NCI-H2107 (cell line): ENCODE measurements at regions not wholly inside any gene's neighbourhood (a gene's known extent, or its start where the extent isn't known, plus 50 kb on each side); places are given as distances from the start of the nearest gene placed in this dataset.
A peak's percentile ranks its signal among the peaks of the same experiment; 100 is the strongest.
"Not testable (repeated sequence)": the region's sequence is repeated elsewhere in the genome, so short reads cannot be mapped to it uniquely, and the experiment has no call there.

Source experiments
- DNase-seq: peaks from one replicate; lab custom pipeline; 2025; lab: John Stamatoyannopoulos, UW

DNA sequence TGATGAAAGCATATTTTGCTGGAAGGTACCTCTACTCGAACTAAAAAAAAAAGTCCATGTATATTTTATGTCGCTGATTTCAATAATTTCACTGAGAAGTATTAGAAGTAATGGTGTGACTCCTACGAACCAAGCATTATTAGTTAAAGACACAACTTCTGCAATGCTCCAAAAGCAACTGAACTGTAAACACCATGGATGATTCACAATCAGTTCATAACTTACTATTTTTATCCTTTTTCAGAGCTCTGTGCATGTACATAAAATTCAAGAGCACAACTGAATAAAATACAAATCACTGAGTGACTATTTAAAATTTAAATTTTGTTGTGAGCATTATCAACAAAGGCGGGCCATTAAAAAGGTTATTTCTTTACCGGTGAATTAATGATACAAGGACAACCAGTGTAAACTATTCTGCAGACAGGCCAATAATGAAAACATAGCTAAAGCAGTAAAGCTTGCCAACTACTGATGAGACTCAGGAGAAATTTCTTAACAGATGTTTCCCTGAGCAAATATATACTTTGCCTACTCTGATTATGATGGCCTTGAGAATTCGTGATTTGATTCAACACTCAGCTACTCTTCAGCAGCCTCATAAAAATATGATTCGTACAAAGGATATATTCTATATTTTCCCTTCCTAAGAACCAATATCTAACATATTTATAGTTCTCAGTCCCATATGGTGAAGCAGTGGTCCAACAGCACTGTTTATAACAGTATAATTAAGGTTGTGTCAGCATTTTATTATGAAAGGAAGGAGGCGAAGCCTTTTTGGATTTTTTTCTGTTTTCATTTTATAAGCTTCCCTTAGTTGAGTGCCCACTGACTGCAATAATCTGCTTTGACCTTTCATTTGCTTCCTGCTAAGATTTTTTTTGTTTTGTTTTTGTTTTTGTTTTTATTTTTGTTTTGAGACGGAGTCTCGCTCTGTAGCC is 62.8 kb upstream of the NEIL3 start:
- DNase-seq, result no peak

DNA sequence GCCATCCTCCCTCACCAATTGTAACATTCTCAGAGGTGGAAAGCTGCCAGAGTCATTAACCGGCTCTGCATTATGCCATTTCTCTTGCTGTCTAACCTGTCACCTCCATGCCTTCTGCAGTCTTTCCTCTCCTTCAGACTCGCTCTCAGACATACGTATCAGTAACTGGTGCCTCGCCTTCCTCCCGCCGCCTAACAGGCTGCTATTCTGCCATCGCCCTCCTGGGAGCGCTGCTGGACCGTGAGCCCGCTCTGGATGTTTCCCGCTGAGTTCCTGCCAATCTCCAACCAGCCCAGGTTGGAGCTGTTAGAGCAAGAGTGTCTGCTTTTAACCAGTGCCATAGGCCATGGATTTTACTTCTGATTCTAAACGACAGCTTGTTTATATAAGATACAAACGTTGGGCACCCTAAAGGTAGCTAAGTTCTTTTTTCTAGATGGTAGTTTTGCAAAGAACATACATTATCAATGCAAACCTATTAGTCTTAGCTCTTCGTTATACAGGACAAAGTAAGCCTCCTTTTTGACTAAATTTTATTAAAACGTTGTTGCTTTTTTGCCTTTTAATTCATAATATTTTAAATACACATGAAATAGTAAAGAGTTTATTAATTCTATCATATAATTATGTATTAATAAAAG is 59.5 kb upstream of the NEIL3 start:
- DNase-seq, result no peak

DNA sequence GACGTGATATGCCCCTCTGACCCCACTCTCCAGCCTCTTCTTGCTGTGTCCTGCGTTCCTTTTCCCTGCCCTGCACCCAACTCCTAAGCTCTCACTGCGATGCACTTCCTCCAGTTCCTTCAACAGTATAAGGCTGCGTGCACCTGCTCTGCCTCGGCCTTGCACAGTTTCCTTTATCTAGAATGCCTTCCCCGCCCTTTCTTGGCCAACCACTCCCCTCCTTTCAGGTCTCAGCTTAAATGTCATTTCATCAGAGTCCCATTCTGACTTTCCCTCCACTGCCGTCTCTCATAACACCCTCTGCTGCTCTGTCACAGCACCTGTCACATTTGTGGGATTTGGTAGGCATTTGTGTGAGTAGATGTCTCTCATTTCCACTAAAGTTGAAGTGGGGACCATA is 58.4 kb upstream of the NEIL3 start:
- peak; percentile 2 for DNase-seq

DNA sequence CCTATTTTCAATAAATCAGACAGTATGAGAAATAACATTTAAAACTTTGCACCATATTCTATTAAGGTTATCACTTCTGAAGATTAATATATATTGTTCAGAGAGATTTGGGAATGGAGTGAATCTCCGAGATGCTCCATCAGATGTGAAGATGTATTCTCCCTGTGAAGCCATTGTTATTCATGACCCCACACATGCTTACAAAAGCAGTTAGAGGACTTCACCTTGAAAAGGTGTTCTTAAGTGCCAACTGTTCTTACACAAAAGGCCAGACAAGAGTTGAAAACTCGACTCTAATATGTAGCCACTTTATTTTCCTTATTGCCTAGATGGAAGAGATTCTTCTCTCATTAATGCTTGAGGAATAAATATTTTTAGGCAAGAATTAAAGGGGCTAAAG is 54.3 kb upstream of the NEIL3 start:
- no peak for DNase-seq

DNA sequence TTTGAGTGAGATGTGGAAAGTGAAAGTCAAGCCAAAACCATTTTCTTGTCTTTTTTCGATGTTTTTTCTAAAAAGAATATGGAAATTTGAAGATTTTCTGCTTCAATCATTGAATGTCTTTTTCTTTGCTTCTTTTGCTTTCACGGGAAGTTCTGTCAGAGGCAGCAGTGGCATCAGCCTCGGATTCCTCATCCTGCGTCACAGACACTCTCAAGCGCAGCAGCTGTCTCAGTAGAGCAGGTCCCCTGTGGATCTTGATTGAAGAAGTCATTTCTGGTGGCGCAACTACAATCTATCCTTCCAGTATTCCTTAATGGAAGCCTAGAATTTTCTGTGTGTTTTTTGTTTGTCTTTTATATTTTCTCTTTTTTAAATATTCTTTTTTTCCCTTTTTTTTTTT is 52.7 kb upstream of the NEIL3 start:
- DNase-seq, result no peak

DNA sequence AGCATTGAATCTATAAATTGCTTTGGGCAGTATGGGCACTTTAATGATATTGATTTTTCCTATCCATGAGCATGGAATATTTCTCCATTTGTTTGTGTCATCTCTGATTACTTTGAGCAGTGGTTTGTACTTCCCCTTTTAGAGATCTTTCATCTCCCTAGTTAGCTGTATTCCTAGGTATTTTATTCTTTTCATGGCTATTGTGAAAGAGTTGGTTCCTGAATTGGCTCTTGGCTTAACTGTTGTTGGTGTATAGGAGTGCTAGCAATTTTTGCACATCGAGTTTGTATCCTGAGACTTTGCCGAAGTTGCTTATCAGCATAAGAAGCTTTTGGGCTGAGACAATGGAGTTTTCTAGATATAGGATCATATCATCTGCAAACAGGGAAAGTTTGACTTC is 50.2 kb upstream of the NEIL3 start:
- not testable (repeated sequence) for DNase-seq
